ENCODE measurements at regions not wholly inside any gene's neighbourhood (a gene's known extent, or its start where the extent isn't known, plus 50 kb on each side); places are given as distances from the start of the nearest gene placed in this dataset.

DNA sequence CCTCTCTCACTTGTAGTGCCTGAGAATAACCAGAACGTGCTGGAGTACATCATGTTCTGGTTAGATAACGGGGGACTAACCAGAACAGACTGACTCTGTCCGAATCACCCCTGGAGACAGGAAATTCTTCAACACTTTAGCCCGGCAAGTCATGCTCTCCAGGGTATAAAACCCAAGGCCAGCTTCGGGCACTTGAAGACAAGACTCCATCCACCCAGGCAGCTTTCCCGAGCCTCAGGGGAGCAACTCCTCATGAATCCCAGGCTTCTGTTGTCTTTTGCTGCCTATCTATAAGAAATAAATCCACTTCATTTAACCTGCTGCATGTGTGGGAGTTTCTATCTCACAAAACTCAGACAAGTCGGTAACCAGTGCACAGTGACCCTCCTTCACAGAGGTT, 99.6 kb downstream of the KCNF1 start:
- WGBS, 4 donors: 81 to 87% (median 84%) methylated on average over 7 of the region's 7 CpGs
- intact Hi-C loops (cut with DNase I): no loop called here

DNA sequence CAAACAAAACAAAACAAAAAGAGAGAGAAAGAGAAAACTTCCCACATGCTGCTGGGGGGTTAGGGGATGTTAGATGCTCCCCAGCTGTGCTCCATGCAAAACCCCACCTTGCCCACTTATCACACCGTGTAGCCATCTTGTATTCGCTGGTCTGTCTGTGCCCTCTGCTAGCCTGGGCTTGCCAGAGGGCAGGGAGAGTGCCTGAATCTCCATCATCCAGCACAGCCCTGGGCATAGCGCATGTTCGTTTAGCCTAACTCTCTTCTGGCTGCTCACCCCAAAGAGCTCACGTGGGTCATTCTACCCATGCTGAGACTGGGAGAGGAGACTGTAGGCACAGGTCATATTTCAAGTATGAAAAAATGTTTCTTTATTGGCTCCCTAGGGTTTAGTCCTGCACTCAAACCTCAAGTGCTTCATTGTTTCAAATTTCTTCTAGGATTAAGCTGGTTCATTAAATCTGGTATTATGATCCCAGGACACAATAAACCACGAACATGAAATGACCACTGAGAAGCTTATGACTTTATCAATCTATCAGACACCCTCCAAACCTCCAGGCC, 100.5 kb downstream of the KCNF1 start:
- DNase-seq: no peak
- H3K36me3 ChIP-seq (replicated peaks in 1 of 2): no peaks in the 10 kb centered on the region
- no peak overlapping the region for H3K4me3 ChIP-seq
- no peak overlapping the region for H3K27ac ChIP-seq
- no peaks in the 10 kb centered on the region for H3K4me1 ChIP-seq (replicated peaks in 1 of 2)
- TF ChIP-seq POLR2A (IDR thresholded peaks at IDR 0.05): no peak
- TF ChIP-seq, protein P1, sequence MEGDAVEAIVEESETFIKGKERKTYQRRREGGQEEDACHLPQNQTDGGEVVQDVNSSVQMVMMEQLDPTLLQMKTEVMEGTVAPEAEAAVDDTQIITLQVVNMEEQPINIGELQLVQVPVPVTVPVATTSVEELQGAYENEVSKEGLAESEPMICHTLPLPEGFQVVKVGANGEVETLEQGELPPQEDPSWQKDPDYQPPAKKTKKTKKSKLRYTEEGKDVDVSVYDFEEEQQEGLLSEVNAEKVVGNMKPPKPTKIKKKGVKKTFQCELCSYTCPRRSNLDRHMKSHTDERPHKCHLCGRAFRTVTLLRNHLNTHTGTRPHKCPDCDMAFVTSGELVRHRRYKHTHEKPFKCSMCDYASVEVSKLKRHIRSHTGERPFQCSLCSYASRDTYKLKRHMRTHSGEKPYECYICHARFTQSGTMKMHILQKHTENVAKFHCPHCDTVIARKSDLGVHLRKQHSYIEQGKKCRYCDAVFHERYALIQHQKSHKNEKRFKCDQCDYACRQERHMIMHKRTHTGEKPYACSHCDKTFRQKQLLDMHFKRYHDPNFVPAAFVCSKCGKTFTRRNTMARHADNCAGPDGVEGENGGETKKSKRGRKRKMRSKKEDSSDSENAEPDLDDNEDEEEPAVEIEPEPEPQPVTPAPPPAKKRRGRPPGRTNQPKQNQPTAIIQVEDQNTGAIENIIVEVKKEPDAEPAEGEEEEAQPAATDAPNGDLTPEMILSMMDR (IDR thresholded peaks at IDR 0.05): no peak
- intact Hi-C loops (cut with DNase I): no loop called here
- no peaks in the 10 kb centered on the region for H3K9me3 ChIP-seq (replicated peaks in 1 of 3)
- H3K27me3 ChIP-seq: peaks cover 3% of the 10 kb centered on the region
- WGBS, 4 donors: 53 to 78% (median 73%) methylated on average over 1 to 6 of the region's 6 CpGs

More for the DNA sequence above, 99.6 kb downstream of the KCNF1 start:
- H3K36me3 ChIP-seq (replicated peaks in 1 of 2): no peaks in the 10 kb centered on the region
- H3K4me3 ChIP-seq: no peak overlapping the region
- no peak overlapping the region for H3K27ac ChIP-seq
- H3K9me3 ChIP-seq (replicated peaks in 1 of 3): no peaks in the 10 kb centered on the region
- no peak for TF ChIP-seq POLR2A (IDR thresholded peaks at IDR 0.05)
- TF ChIP-seq, protein P1 (IDR thresholded peaks at IDR 0.05): no peak
- no peaks in the 10 kb centered on the region for H3K27me3 ChIP-seq
- DNase-seq: no peak
- H3K4me1 ChIP-seq (replicated peaks in 1 of 2): no peaks in the 10 kb centered on the region

DNA sequence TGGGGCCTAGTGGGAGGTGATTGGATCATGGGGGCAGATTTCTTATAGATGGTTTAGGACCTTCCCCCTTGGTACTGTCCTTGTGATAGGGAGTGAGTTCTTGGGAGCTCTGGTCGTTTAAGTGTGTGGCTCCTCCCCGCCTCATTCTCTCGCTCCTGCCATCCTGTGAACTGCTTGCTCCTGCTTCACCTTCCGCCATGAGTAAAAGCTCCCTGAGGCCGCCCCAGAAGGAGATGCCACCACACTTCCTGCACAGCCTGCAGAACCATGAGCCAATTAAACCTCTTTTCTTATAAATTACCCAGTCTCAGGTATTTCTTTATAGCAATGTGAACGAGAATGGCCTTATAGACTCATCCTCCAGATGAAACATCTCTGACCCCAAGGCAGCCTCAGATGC, 101.5 kb downstream of the KCNF1 start:
- H3K27me3 ChIP-seq: peaks cover 3% of the 10 kb centered on the region
- intact Hi-C loops (cut with DNase I): no loop called here
- H3K36me3 ChIP-seq (replicated peaks in 1 of 2): no peaks in the 10 kb centered on the region
- no peak overlapping the region for H3K4me3 ChIP-seq
- peak in 1 of 7 donors; percentile 10 for DNase-seq
- H3K9me3 ChIP-seq (replicated peaks in 1 of 3): no peaks in the 10 kb centered on the region
- TF ChIP-seq, protein P1 (IDR thresholded peaks at IDR 0.05): no peak
- no peak for TF ChIP-seq POLR2A (IDR thresholded peaks at IDR 0.05)
- no peaks in the 10 kb centered on the region for H3K4me1 ChIP-seq (replicated peaks in 1 of 2)
- 80 to 89% (median 81%) methylated on average over 6 of the region's 6 CpGs for WGBS, 4 donors
- no peak overlapping the region for H3K27ac ChIP-seq

DNA sequence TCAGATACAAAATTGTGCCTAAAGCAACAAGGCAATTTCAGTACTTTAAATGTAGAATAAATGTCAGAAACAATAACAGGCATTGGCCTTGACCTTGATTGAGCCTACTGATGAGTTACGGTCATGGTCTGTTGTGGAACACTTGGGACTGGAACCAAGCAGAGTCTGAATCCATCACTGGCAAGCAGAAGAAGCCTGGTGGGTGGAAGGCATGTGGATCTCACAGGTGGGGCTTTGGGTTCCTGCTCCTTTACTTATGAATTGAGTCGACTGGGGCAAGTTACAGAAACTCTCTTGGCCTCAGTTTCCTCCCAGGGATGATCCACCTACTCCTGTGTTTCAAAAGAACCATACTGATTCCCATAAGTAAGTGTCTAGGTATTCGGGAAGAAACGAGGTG, 102.3 kb downstream of the KCNF1 start:
- Histone ChIP-seq H3K4me3 (no peak overlapping the region), H3K27me3 (peaks cover 3% of the 10 kb centered on the region), H3K4me1 (replicated peaks in 1 of 2) (no peaks in the 10 kb centered on the region), H3K27ac (no peak overlapping the region), H3K9me3 (replicated peaks in 1 of 3) (no peaks in the 10 kb centered on the region), H3K36me3 (replicated peaks in 1 of 2) (no peaks in the 10 kb centered on the region)
- 63 to 80% (median 75%) methylated on average over 4 of the region's 4 CpGs for WGBS, 4 donors
- intact Hi-C loops (cut with DNase I): no loop called here
- TF ChIP-seq, protein P1 (IDR thresholded peaks at IDR 0.05): no peak
- no peak for TF ChIP-seq POLR2A (IDR thresholded peaks at IDR 0.05)
- DNase-seq: peak in 1 of 7 donors; percentile 18

Data from adrenal gland (tissue), 9 donors.